IMR-90 (cell line): ENCODE measurements at regions not wholly inside any gene's neighbourhood (a gene's known extent, or its start where the extent isn't known, plus 50 kb on each side); places are given as distances from the start of the nearest gene placed in this dataset.
"Not testable (repeated sequence)": the region's sequence is repeated elsewhere in the genome, so short reads cannot be mapped to it uniquely, and the experiment has no call there.

Source experiments
- ATAC-seq: fragments of 200-7000 bp; cut with Tn5 transposase; 2 replicates; pipeline ENCODE4 v1.9.1; 2020; ENCODE audit warnings: low read depth, mild to moderate bottlenecking, moderate library complexity
- BruUV-seq: library from RNA; stranded (reverse); fragments of 400-500 nt; replicated peaks from 2 replicates; lab custom pipeline; 2021; lab: Mats Ljungman, UMichigan
- CTCF ChIA-PET: fragments of 300-600 bp; formaldehyde crosslinking; extraction: SDS; loops from one replicate; lab custom pipeline; 2021; ENCODE audit warnings: antibody characterized with exemption; lab: Yijun Ruan, JAX
- POLR2A ChIA-PET: fragments of 300-600 bp; sonication (Branson Sonifier 250); formaldehyde crosslinking; loops from one replicate; lab custom pipeline; 2022; ENCODE audit warnings: antibody characterized with exemption; ENCODE audit not compliant: unreplicated experiment; lab: Charles Lee
- DNase-seq: peaks from one replicate; pipeline ENCODE4 v3.0.0; 2013
- H2AFZ ChIP-seq: replicated peaks from 2 replicates; pipeline ENCODE3; 2013; ENCODE audit warnings: low read length, mild to moderate bottlenecking; ENCODE audit not compliant: poor library complexity
- H2AK5ac ChIP-seq: 2 replicates; pipeline ENCODE4 v1.6.1; 2013; ENCODE audit warnings: low read depth, low read length, inconsistent platforms
- H2AK9ac ChIP-seq: replicated peaks from 2 replicates; pipeline ENCODE3; 2013; ENCODE audit warnings: mild to moderate bottlenecking, low read depth, low read length, moderate library complexity; ENCODE audit not compliant: poor library complexity
- H2BK120ac ChIP-seq: 2 replicates; pipeline ENCODE4 v1.6.1; 2013; ENCODE audit warnings: low read depth, low read length, inconsistent platforms
- H2BK15ac ChIP-seq: 3 replicates; pipeline ENCODE4 v1.6.1; 2013; ENCODE audit warnings: low read depth, low read length, inconsistent platforms
- H2BK20ac ChIP-seq: 2 replicates; pipeline ENCODE4 v1.6.1; 2013; ENCODE audit warnings: low read depth, mild to moderate bottlenecking, inconsistent platforms, low read length, moderate library complexity
- H2BK5ac ChIP-seq: 2 replicates; pipeline ENCODE4 v1.6.1; 2013; ENCODE audit warnings: mild to moderate bottlenecking, low read depth, low read length, inconsistent platforms; ENCODE audit not compliant: poor library complexity, severe bottlenecking
- H3K14ac ChIP-seq: replicated peaks from 2 replicates; pipeline ENCODE4 v1.6.1; 2013; ENCODE audit warnings: low read depth, low read length, inconsistent platforms
- H3K18ac ChIP-seq: 2 replicates; pipeline ENCODE4 v1.6.1; 2013; ENCODE audit warnings: low read depth, low read length, control low read depth
- H3K23ac ChIP-seq: 2 replicates; pipeline ENCODE4 v1.6.1; 2013; ENCODE audit warnings: low read depth, low read length, inconsistent platforms
- H3K27ac ChIP-seq: 2 replicates; pipeline ENCODE4 v1.5.1; 2013; ENCODE audit warnings: mild to moderate bottlenecking, control low read depth, low read length; ENCODE audit not compliant: insufficient read depth
- H3K27me3 ChIP-seq: 2 replicates; pipeline ENCODE4 v1.6.1; 2013; ENCODE audit warnings: low read length; ENCODE audit not compliant: control insufficient read depth, insufficient read depth
- H3K36me3 ChIP-seq: 2 replicates; pipeline ENCODE4 v1.6.1; 2013; ENCODE audit warnings: low read length, mixed read lengths; ENCODE audit not compliant: control insufficient read depth, insufficient read depth
- H3K4ac ChIP-seq: 2 replicates; pipeline ENCODE4 v1.6.1; 2013; ENCODE audit warnings: low read depth, low read length, inconsistent platforms
- H3K4me1 ChIP-seq: 2 replicates; pipeline ENCODE4 v1.6.1; 2013; ENCODE audit warnings: low read length, mixed read lengths; ENCODE audit not compliant: control insufficient read depth, insufficient read depth
- H3K4me2 ChIP-seq: 2 replicates; pipeline ENCODE4 v1.6.1; 2013; ENCODE audit warnings: low read depth, mild to moderate bottlenecking, control low read depth, low read length, moderate library complexity
- H3K4me3 ChIP-seq: 2 replicates; pipeline ENCODE4 v1.5.1; 2013; ENCODE audit warnings: low read depth, mild to moderate bottlenecking, control low read depth, low read length, moderate library complexity; ENCODE audit not compliant: insufficient read depth
- H3K56ac ChIP-seq: 2 replicates; pipeline ENCODE4 v1.6.1; 2013; ENCODE audit warnings: low read length, inconsistent platforms; ENCODE audit not compliant: insufficient read depth; ENCODE audit errors: extremely low read depth
- H3K79me1 ChIP-seq, 2 experiments: 2 replicates each; pipeline ENCODE4 v1.6.1; 2013; ENCODE audit warnings: low read length in 2 of 2, inconsistent platforms in 1 of 2, low read depth in 1 of 2
- H3K9ac ChIP-seq: 2 replicates; pipeline ENCODE4 v1.6.1; 2013; ENCODE audit warnings: low read depth, low read length, control low read depth
- H3K9me1 ChIP-seq: 2 replicates; pipeline ENCODE4 v1.6.1; 2013; ENCODE audit warnings: low read length, inconsistent platforms; ENCODE audit not compliant: insufficient read depth
- H3K9me3 ChIP-seq: 2 replicates; pipeline ENCODE4 v1.6.1; 2013; ENCODE audit warnings: low read length; ENCODE audit not compliant: control insufficient read depth, insufficient read depth
- H4K20me1 ChIP-seq: 2 replicates; pipeline ENCODE4 v1.6.1; 2013; ENCODE audit warnings: low read length, inconsistent platforms; ENCODE audit not compliant: insufficient read depth
- H4K5ac ChIP-seq: 2 replicates; pipeline ENCODE4 v1.6.1; 2013; ENCODE audit warnings: mild to moderate bottlenecking, low read depth, low read length, control low read depth
- H4K8ac ChIP-seq, 2 experiments: 2 replicates each; pipeline ENCODE4 v1.6.1; 2013; ENCODE audit warnings: low read depth in 2 of 2, low read length in 2 of 2, control low read depth in 1 of 2, inconsistent platforms in 1 of 2
- H4K91ac ChIP-seq: 2 replicates; pipeline ENCODE4 v1.6.1; 2013; ENCODE audit warnings: low read depth, low read length, inconsistent platforms; ENCODE audit not compliant: insufficient read depth
- whole genome bisulfite sequencing, 2 experiments: methylation state at CpG; one replicate each; pipeline versions ENCODE4 v1.1.5 to v1.1.7; 2013; ENCODE audit warnings: missing lambda C conversion rate in 2 of 2; ENCODE audit not compliant: insufficient read length in 1 of 2; ENCODE audit errors: extremely low coverage in 2 of 2; 5-methylcytosine and 5-hydroxymethylcytosine counted together
- dilution Hi-C: fragments of 300-500 bp; cut with HindIII; formaldehyde crosslinking; loops from one replicate; pipeline ENCODE4 v1.14.3; 2018; ENCODE audit warnings: low sequenced_read_pairs; ENCODE audit not compliant: unreplicated experiment
- in situ Hi-C: fragments of 300-500 bp; cut with MboI; formaldehyde crosslinking; loops from 3 replicates; pipeline ENCODE4 v1.14.3; 2019; ENCODE audit warnings: low sequenced_read_pairs, inconsistent platforms, mixed read lengths
- intact Hi-C: fragments of 100-400 bp; cut with micrococcal nuclease; formaldehyde crosslinking; loops from 2 replicates; pipeline ENCODE4 v1.10.0; 2022

GRCh38 chr14:105920151-105920700 is 393.8 kb downstream of the TMEM121 start:
- BruUV-seq, ATAC-seq, dilution Hi-C loops: not testable (repeated sequence)

GRCh38 chr14:105920803-105921755 is 394.7 kb downstream of the TMEM121 start:
- H4K5ac ChIP-seq, H2AK5ac ChIP-seq, H4K8ac ChIP-seq, BruUV-seq, H2AFZ ChIP-seq, H3K4me1 ChIP-seq, H3K79me1 ChIP-seq, H2AK9ac ChIP-seq, H3K56ac ChIP-seq, H2BK120ac ChIP-seq, CTCF ChIA-PET, H3K27me3 ChIP-seq, H3K4me2 ChIP-seq, H3K14ac ChIP-seq, dilution Hi-C loops, H3K36me3 ChIP-seq, H4K20me1 ChIP-seq, DNase-seq, POLR2A ChIA-PET, H3K9ac ChIP-seq, intact Hi-C loops, H3K4ac ChIP-seq, H3K18ac ChIP-seq, H3K23ac ChIP-seq, H3K9me1 ChIP-seq, H2BK5ac ChIP-seq, H2BK15ac ChIP-seq, ATAC-seq, H2BK20ac ChIP-seq, in situ Hi-C loops, H3K27ac ChIP-seq, H3K4me3 ChIP-seq, H4K91ac ChIP-seq: not testable (repeated sequence)
- H3K9me3 ChIP-seq = peaks cover 35% of the 10 kb centered on the region
- WGBS, 2 experiments = 84% methylated on average over 10 of the region's 24 CpGs; no CpG with 5 or more reads in 1 of the 2 experiments

More at GRCh38 chr14:105920151-105920700, 393.8 kb downstream of the TMEM121 start:
- H3K18ac ChIP-seq, H2BK15ac ChIP-seq, POLR2A ChIA-PET, H3K27ac ChIP-seq, H4K20me1 ChIP-seq, H3K23ac ChIP-seq, H3K4me2 ChIP-seq, H4K5ac ChIP-seq, intact Hi-C loops, in situ Hi-C loops, H2BK20ac ChIP-seq, H3K4me3 ChIP-seq, H2AK9ac ChIP-seq, H4K91ac ChIP-seq, H4K8ac ChIP-seq, H3K36me3 ChIP-seq, H2AFZ ChIP-seq, H3K9me1 ChIP-seq, H2AK5ac ChIP-seq, H3K56ac ChIP-seq, DNase-seq, H3K4ac ChIP-seq, H3K9ac ChIP-seq, H3K14ac ChIP-seq, H2BK120ac ChIP-seq, H3K4me1 ChIP-seq, H2BK5ac ChIP-seq, CTCF ChIA-PET, H3K79me1 ChIP-seq, H3K27me3 ChIP-seq: not testable (repeated sequence)
- WGBS, 2 experiments = no CpG with 5 or more reads among the region's 11 CpGs
- peaks cover 32% of the 10 kb centered on the region for H3K9me3 ChIP-seq
